OCI-LY3 (cell line): ENCODE measurements at regions not wholly inside any gene's neighbourhood (a gene's known extent, or its start where the extent isn't known, plus 50 kb on each side); places are given as distances from the start of the nearest gene placed in this dataset.

Experiments
- H2AFZ ChIP-seq: fragments of 200-600, 300-600 bp; shearing (Covaris generic); 2 replicates; pipeline ENCODE4 v1.6.0; 2014; ENCODE audit warnings: antibody characterized with exemption, low read depth, low read length
- H3K27ac ChIP-seq: fragments of 200-600, 300-600 bp; sonication (generic); 2 replicates; pipeline ENCODE4 v1.5.1; 2014; ENCODE audit warnings: mild to moderate bottlenecking, low read length, moderate library complexity, mixed read lengths
- H3K27me3 ChIP-seq: fragments of 200-600, 300-600 bp; sonication (generic); 2 replicates; pipeline ENCODE4 v1.6.1; 2014; ENCODE audit warnings: low read depth, low read length, mixed read lengths
- H3K36me3 ChIP-seq: fragments of 200-600, 300-600 bp; sonication (generic); replicated peaks from 2 replicates; pipeline ENCODE3; 2014; ENCODE audit warnings: low read depth, low read length, mixed read lengths
- H3K4me1 ChIP-seq: fragments of 300-600, 200-600 bp; sonication (generic); 2 replicates; pipeline ENCODE4 v1.6.1; 2014; ENCODE audit warnings: low read length, mixed read lengths
- H3K4me2 ChIP-seq: fragments of 200-600, 300-600 bp; sonication (generic); 2 replicates; pipeline ENCODE4 v1.6.1; 2014; ENCODE audit warnings: low read length, mixed read lengths
- H3K4me3 ChIP-seq: fragments of 300-600, 200-600 bp; sonication (generic); 2 replicates; pipeline ENCODE4 v1.5.1; 2014; ENCODE audit warnings: antibody characterized with exemption, mild to moderate bottlenecking, low read length, moderate library complexity
- H3K79me2 ChIP-seq: fragments of 300-600, 200-600 bp; shearing (Covaris generic); 2 replicates; pipeline ENCODE4 v1.6.1; 2014; ENCODE audit warnings: mild to moderate bottlenecking, low read length, mixed read lengths
- H3K9ac ChIP-seq: fragments of 300-600, 200-600 bp; shearing (Covaris generic); 2 replicates; pipeline ENCODE4 v1.6.0; 2014; ENCODE audit warnings: mild to moderate bottlenecking, low read length, moderate library complexity
- H3K9me3 ChIP-seq: fragments of 200-600, 300-600 bp; shearing (Covaris generic); 2 replicates; pipeline ENCODE4 v1.6.1; 2014; ENCODE audit warnings: low read length, mixed read lengths; ENCODE audit not compliant: insufficient read depth
- H4K20me1 ChIP-seq: fragments of 200-600, 300-600 bp; sonication (generic); 2 replicates; pipeline ENCODE4 v1.6.1; 2016; ENCODE audit warnings: low read length, mixed read lengths; ENCODE audit not compliant: insufficient read depth
- CTCF ChIP-seq: fragments of 200-600, 300-600 bp; sonication (generic); IDR thresholded peaks from 2 replicates; pipeline ENCODE4 v1.5.1; 2014; ENCODE audit warnings: antibody characterized with exemption, low read length, low read depth
- EZH2phosphoT487 ChIP-seq: fragments of 200-600 bp; shearing (Covaris generic); IDR thresholded peaks from 2 replicates; pipeline ENCODE4 v1.6.1; 2018; ENCODE audit warnings: antibody characterized with exemption, mixed run types, low read depth

GRCh38 chr15:38030609-38031008, 96.2 kb downstream of the TMCO5A start:
- no peaks in the 10 kb centered on the region; the same call in 1 of the 2 replicates for H3K27me3 ChIP-seq
- H3K9ac ChIP-seq, result no peak overlapping the region
- no peak for TF ChIP-seq EZH2phosphoT487
- no peak for TF ChIP-seq CTCF
- H4K20me1 ChIP-seq, result no peaks in the 10 kb centered on the region
- H2AFZ ChIP-seq, result no peak overlapping the region
- H3K9me3 ChIP-seq, result no peaks in the 10 kb centered on the region
- no peaks in the 10 kb centered on the region for H3K79me2 ChIP-seq
- no peak overlapping the region for H3K27ac ChIP-seq
- H3K36me3 ChIP-seq, result no peaks in the 10 kb centered on the region
- H3K4me3 ChIP-seq, result no peak overlapping the region
- no peak overlapping the region for H3K4me2 ChIP-seq
- no peaks in the 10 kb centered on the region for H3K4me1 ChIP-seq

DNA sequence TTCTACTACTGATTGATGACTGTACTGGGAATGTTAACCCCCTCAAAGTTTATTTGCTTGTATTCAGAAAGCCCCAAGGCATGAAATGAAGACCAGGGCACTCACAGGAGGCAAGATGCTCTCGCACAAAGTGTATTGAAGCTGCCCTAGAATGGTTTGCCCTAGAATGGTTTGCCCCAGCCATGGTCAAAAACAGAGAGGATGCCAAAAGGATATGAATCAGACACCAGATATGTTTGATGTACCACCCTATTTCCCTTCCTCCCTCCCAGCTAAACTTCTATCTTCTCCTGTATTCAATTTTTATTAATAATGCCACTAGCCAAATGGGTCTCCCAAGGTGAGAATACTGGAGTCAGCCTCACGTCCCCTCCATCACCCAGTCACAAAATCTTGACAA, 101.3 kb downstream of the TMCO5A start:
- H3K36me3 ChIP-seq, result no peaks in the 10 kb centered on the region
- no peak overlapping the region for H2AFZ ChIP-seq
- no peak overlapping the region for H3K4me3 ChIP-seq
- no peak overlapping the region for H3K27ac ChIP-seq
- no peaks in the 10 kb centered on the region for H4K20me1 ChIP-seq
- H3K27me3 ChIP-seq, result no peaks in the 10 kb centered on the region; the same call in 1 of the 2 replicates
- H3K4me2 ChIP-seq, result no peak overlapping the region
- peaks cover 7% of the 10 kb centered on the region for H3K4me1 ChIP-seq
- no peak overlapping the region for H3K9ac ChIP-seq
- H3K9me3 ChIP-seq, result no peaks in the 10 kb centered on the region
- no peaks in the 10 kb centered on the region for H3K79me2 ChIP-seq
- TF ChIP-seq EZH2phosphoT487 (no peak), CTCF (no peak)

- H4K20me1 ChIP-seq, result no peaks in the 10 kb centered on the region
- peaks cover 7% of the 10 kb centered on the region for H3K4me1 ChIP-seq
- H3K79me2 ChIP-seq, result no peaks in the 10 kb centered on the region
- H3K36me3 ChIP-seq, result no peaks in the 10 kb centered on the region
- TF ChIP-seq CTCF, result no peak
- no peak for TF ChIP-seq EZH2phosphoT487
- no peak overlapping the region for H3K9ac ChIP-seq
- no peak overlapping the region for H3K4me3 ChIP-seq
- H2AFZ ChIP-seq, result no peak overlapping the region
- no peaks in the 10 kb centered on the region; the same call in 1 of the 2 replicates for H3K27me3 ChIP-seq
- no peaks in the 10 kb centered on the region for H3K9me3 ChIP-seq
- no peak overlapping the region for H3K4me2 ChIP-seq
- H3K27ac ChIP-seq, result no peak overlapping the region
Observed at GRCh38 chr15:38036790-38037338, 102.4 kb downstream of the TMCO5A start.

DNA sequence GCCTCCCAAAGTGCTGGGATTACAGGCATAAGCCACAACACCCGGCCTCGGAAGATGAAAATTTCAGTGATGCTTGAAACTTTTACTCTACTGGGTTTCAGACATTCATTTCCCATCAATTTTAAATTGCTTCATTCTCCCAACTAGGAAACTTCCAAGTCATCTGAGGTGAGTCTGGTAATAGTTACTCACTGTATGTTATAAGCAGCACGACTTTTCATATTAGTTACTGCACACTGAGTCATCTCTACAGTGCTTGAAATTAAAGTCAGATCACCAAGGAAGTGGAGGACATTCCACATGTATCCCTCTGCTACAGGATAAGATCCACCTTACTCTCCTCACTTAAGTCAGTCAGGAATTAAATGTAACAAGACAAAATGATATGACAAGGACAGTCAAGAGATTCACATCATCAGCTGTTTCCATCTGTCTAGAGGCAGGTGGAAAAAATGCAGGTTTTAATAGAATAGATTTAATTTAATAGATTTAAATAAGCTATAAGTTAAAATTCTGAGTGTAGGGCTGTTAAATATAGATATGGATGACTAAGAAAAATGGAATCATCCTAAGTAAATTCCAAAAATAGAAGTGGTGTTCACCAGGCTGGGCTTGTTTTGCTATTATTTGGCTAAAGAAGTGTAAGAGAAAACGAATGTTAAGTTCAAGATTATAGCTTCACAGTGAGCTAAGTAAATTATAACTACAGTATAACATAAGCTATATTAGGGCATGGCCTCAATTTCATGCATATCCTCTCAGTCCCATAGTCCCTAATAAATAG, 104.4 kb downstream of the TMCO5A start:
- Histone ChIP-seq H2AFZ (no peak overlapping the region), H3K27ac (no peak overlapping the region), H3K27me3 (no peaks in the 10 kb centered on the region; the same call in 1 of the 2 replicates), H3K4me2 (no peak overlapping the region), H3K4me1 (peaks cover 7% of the 10 kb centered on the region), H3K79me2 (no peaks in the 10 kb centered on the region), H3K9ac (no peak overlapping the region), H3K36me3 (no peaks in the 10 kb centered on the region), H3K4me3 (no peak overlapping the region), H4K20me1 (no peaks in the 10 kb centered on the region), H3K9me3 (no peaks in the 10 kb centered on the region)
- no peak for TF ChIP-seq EZH2phosphoT487
- TF ChIP-seq CTCF, result no peak
